ENCODE measurements at regions not wholly inside any gene's neighbourhood (a gene's known extent, or its start where the extent isn't known, plus 50 kb on each side); places are given as distances from the start of the nearest gene placed in this dataset.

GRCh38 chr12:78586790-78587189 lies 277.8 kb upstream of the SYT1 start:
- DNase-seq (ENCODE audit: low read depth) = no peak

GRCh38 chr12:78599366-78599765 lies 265.2 kb upstream of the SYT1 start:
- DNase-seq (ENCODE audit: low read depth) = no peak

- DNase-seq (ENCODE audit: low read depth) = no peak
These were observed 264.0 kb upstream of the SYT1 start for GRCh38 chr12:78600541-78600940.

GRCh38 chr12:78611504-78611903 lies 253.1 kb upstream of the SYT1 start:
- DNase-seq (ENCODE audit: low read depth) = no peak

- no peak for DNase-seq (ENCODE audit: low read depth)
These were observed 252.4 kb upstream of the SYT1 start for GRCh38 chr12:78612190-78612589.

- no peak for DNase-seq (ENCODE audit: low read depth)
These were observed 246.9 kb upstream of the SYT1 start for GRCh38 chr12:78617683-78618082.

GRCh38 chr12:78622529-78623195 lies 241.9 kb upstream of the SYT1 start:
- no peak for DNase-seq (ENCODE audit: low read depth)

- DNase-seq (ENCODE audit: low read depth) = no peak
These were observed 236.0 kb upstream of the SYT1 start for GRCh38 chr12:78628491-78629100.

- DNase-seq (ENCODE audit: low read depth) = no peak
These were observed 228.2 kb upstream of the SYT1 start for GRCh38 chr12:78636231-78636855.

- peak; percentile 20 for DNase-seq (ENCODE audit: low read depth)
These were observed 222.6 kb upstream of the SYT1 start for GRCh38 chr12:78641837-78642423.

GRCh38 chr12:78645956-78646355 lies 218.6 kb upstream of the SYT1 start:
- peak; percentile 5 for DNase-seq (ENCODE audit: low read depth)

GRCh38 chr12:78651755-78652154 lies 212.8 kb upstream of the SYT1 start:
- DNase-seq (ENCODE audit: low read depth) = no peak

GRCh38 chr12:78666584-78666983 lies 198.0 kb upstream of the SYT1 start:
- DNase-seq (ENCODE audit: low read depth) = no peak

- DNase-seq (ENCODE audit: low read depth) = peak; percentile 74
These were observed 193.3 kb upstream of the SYT1 start for GRCh38 chr12:78671295-78671694.

GRCh38 chr12:78672033-78672432 lies 192.5 kb upstream of the SYT1 start:
- DNase-seq (ENCODE audit: low read depth) = no peak

GRCh38 chr12:78674311-78675090 lies 190.1 kb upstream of the SYT1 start:
- peak; percentile 31 for DNase-seq (ENCODE audit: low read depth)

- no peak for DNase-seq (ENCODE audit: low read depth)
These were observed 184.0 kb upstream of the SYT1 start for GRCh38 chr12:78680596-78680995.

GRCh38 chr12:78683031-78683430 lies 181.5 kb upstream of the SYT1 start:
- DNase-seq (ENCODE audit: low read depth) = no peak

GRCh38 chr12:78683626-78684025 lies 180.9 kb upstream of the SYT1 start:
- DNase-seq (ENCODE audit: low read depth) = no peak

GRCh38 chr12:78684419-78684818 lies 180.2 kb upstream of the SYT1 start:
- peak; percentile 27 for DNase-seq (ENCODE audit: low read depth)

- no peak for DNase-seq (ENCODE audit: low read depth)
These were observed 168.8 kb upstream of the SYT1 start for GRCh38 chr12:78695749-78696148.

GRCh38 chr12:78696267-78696666 lies 168.3 kb upstream of the SYT1 start:
- no peak for DNase-seq (ENCODE audit: low read depth)
